HG02798 (cell line): ENCODE measurements at regions not wholly inside any gene's neighbourhood (a gene's known extent, or its start where the extent isn't known, plus 50 kb on each side); places are given as distances from the start of the nearest gene placed in this dataset.

Experiments used
- ATAC-seq: cut with Tn5 transposase; IDR thresholded peaks from one replicate; pipeline ENCODE4 v1.9.1; 2021; ENCODE audit warnings: mild to moderate bottlenecking; ENCODE audit not compliant: unreplicated experiment, poor library complexity

DNA sequence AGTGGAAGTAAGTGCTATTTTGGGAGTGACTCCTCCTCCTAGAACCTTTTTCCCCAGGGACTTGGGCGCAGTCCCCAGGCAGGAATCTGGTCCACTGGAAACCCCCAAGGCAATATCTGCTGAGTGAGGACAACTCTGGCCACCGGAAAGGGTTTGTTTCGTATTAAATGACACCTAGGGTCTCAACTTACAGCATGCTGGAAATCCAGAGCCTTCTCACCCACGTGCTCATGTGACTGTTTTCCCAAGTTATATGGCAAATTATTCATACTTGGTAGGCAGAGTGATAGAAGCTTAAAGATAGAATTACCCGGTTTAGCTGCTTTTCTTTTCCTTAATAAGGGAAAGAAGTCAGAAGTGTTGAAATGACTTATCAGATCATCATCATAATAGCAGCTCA, 436.9 kb upstream of the SPRED2 start:
- ATAC-seq, result no peak

DNA sequence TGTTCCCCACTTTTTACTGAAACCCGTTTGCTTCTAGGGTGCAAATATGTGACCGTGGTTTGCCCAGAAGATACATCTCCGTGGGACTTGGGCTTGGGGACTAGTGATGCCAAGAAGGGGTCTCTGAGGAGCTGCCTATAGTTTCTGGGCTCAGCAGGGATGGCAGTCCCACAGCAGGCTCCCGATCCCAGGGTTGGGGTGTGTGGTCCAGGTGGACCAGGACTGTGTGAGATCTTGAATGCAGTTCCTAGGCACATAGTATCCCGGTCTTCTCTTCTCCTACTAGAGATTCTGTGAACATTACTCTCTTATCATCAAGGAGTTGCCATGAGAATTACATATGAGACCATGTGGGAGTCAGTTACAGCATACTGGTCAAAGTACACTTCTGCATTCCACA, 435.8 kb upstream of the SPRED2 start:
- ATAC-seq, result no peak

DNA sequence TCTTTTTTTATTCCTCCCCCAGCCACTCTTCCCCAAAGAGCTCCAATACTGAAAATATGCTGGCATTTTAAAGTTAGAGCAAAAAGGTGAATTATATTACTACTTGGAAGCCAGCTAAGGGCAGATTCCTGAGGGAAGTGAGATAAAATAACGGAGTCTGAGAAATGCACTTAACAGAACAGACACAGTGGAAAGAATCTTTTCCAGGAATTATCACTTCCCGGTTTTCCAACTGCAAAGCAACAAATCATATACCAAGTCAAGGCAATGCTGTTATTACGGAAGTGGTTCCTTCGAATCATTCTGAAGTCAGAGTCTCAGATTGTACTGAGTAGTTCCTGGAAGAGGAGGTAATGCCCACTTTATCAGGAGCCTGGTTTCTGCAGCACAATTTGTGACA, 435.0 kb upstream of the SPRED2 start:
- ATAC-seq, result no peak

DNA sequence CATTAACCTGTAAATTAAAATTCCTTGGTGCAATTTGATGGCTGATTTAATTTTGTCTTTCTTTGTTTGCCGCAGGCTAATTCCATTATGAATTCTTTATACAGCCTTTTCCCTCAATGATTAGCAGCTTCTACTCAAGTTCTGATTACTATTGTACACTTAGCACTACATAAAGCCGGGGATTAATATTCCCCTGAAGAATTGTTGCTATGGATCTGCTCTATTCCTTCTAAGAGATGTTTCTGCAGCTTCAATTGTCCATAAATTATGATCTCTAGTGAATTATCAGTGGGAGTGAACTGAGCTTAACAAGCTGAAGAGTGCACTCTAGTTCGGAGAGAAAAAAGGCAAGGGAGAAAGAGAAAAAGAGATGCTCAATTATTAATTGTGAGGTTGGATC, 433.7 kb upstream of the SPRED2 start:
- no peak for ATAC-seq

DNA sequence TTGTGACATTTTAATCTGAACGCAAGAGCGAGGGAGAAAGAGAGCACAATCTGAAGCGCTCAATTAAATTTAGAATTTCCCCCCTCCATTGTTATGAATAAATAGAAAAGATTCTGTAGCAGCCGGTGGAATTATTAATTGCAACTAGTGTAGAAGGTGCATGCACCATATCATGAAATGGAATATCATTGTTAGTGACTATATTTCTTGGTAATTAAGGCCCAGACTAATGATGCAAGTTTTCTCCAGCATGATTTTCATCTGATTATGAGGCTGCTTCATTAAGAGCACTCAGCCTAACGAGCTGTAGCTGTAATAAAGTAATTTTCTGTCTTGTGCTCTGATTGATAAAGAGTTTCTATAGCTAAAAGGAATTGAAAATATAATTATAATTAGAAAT, 432.2 kb upstream of the SPRED2 start:
- ATAC-seq, result no peak

DNA sequence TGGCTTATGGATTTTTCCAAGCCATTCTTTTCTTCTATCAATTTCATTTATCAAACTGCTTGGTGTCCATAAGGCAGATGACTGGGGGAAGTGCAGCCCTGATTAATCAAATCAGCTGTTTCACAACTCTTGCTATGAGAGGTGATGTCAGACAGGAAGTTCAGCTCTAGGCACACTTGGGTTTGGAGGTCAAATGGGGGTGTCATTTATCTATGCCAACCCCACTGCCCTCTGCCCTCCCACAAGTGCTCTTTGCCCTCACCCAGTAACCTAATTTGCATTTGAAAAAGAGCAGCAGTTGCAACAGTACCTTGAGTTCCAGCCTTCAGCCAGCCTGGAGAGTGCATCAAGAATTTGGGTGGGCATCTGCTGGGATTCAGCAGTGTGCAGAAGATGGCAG, 431.3 kb upstream of the SPRED2 start:
- no peak for ATAC-seq

DNA sequence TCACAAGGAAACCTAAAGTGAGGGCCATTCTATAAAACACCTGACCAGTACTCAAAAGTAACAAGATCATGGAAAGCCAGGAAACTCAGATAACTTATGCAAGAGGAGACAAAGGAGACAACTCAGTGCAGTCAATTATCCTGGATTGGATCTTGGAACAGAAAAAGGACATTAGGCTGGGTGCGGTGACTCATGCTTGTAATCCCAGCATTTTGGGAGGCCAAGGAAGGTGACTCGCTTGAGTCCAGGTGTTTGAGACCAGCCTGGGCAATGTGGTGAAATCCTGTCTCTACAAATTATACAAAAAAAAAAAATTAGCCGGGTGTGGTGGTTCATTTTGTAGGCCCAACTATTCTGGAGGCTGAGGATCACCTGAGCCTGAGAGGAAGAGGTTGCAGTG, 424.5 kb upstream of the SPRED2 start:
- no peak for ATAC-seq

DNA sequence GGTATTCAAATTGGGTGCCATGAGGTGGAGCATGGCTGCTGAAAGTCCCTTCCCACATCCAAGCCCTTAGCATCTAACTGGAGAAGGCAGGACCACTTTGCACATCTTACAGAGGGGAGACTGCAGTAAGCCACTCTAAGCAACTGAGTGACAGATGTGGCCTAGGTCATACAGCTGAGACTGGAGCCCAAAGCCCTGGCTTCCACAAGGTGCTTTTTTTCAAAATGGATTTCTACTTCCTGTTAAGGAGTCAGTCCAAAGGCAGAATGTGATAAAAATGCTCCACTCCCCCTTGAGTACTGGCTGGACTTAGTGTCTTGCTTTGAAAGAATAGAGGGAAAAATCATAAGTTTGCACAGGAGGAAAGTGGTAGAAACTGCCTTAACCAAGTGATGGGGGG, 424.0 kb upstream of the SPRED2 start:
- ATAC-seq, result no peak

DNA sequence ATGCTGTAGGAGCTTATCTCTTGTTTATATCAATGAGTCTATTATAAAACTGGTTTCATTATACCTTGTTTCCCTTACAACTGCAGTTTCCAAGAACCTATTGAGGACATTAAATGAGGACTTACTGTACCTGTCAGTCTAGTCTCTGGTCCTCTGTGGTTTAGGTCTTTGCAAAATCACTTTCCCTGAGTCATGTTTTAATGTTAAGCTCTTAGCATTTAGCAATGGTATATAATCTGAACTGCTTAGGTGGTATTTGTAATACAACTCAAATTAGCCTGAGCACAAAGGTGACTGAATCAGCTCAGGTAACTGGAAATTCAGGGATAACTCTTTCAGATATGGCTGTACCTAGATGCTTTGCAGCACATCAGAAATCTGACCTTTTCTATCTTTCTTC, 418.3 kb upstream of the SPRED2 start:
- ATAC-seq, result no peak

DNA sequence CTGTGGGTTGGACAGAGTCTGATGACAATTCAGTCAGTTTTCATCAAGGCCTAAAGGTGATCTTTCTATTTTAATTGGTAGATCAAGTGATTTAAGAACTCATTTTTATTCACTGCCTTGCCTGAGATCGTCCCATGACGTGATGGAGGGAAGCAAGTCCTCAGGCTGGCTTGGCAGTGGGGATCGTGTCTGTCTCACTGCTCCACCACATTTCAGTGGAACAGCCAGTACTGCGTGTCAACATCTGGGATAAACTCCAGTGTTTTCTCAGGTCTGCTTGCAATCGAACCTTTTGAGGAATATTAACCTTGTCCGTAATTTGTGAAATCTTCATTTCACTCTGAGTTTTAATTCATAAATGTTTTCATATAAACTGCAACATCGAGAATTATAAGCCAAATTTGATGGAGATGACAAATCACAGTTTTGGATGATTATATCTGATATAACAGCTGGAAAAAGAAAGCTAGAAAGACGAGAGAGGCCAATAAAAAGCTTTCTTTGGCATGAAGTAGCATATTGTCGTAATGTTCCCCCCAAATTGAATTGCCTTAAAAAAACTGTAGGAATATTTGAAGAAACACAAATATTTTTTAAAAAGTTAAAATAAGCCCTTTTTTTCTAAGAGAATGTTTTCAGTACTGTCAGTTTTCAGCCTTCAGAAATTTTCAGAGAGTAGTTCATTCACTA, 414.7 kb upstream of the SPRED2 start:
- no peak for ATAC-seq

DNA sequence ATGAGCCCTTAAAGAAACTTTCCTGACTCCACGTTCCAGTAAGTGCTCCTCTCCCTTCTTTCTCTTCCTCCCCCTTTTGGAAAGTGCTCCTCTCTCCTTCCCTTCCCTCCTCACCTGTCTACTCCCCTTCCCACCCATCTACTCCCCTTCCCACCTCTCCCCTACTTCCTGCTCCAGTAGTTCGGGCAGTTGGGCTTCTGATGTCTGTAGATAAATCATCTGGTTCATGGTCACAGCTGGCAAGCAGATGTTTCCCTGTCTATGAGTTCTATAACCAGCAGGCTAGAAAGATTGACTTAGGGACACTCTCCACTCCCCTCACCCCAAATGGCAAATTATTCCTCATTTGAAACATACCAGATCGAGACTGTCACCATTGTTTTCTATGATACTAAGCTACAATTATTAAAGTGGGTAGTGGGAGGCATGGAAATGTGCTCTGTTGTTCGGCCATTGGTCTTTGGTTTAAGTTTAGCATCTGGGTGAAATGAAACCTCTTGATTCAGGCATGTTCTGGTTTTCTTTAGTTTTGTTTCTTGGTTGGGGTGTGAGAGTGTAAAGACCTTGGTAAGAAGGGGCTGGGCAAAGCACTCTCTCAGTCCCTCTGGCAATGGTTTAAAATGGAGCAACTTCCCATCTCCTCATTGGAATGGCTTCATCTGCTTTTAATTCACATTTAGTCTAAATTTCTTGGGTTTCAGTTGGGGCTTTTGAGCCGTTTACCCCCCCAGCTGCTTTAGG, 413.2 kb upstream of the SPRED2 start:
- ATAC-seq, result no peak

DNA sequence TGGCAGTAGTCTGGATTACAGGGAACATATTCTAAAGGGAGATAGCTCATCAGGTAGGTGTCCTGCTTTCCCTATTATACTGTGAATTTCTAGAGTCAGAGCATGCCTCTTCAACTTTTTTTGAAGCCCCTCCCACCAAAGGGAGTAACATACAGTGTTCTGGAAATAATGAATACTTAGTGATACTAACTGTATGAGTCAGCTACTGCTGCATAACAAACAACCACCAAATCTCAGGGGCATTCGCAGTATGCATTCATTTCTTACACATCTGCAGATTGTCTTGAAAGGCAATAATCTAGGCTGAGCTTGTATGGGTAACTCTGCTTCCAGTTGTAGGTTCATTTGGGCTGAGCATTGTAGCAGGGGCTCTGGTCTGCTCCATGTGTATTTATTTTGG, 409.7 kb upstream of the SPRED2 start:
- no peak for ATAC-seq

DNA sequence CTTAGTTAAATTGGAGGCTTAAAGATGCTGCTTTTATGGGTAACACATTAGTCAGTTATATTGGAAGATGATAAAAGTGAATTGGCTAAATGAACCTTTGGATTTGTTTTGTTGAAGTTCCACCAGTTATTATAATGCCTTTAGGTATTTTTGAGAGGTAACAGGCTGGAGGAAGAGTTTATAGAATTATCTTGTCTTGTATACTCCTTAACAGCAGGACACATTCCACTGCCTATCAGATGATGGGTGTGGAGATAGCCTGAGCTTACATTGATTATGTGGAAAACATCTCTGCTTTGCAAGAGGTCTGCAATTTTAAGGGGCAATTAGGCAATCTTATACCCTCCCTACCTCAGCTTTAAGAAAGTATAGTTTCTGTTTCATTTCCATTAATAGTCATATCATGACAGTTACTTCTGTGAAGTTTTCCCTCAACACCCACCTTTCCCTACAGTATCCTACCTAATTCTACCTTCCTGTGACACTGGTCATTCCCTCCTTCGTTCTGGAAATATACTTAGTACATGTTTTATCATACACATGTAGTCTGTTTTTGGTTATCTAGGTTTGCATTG, 403.7 kb upstream of the SPRED2 start:
- ATAC-seq, result no peak

DNA sequence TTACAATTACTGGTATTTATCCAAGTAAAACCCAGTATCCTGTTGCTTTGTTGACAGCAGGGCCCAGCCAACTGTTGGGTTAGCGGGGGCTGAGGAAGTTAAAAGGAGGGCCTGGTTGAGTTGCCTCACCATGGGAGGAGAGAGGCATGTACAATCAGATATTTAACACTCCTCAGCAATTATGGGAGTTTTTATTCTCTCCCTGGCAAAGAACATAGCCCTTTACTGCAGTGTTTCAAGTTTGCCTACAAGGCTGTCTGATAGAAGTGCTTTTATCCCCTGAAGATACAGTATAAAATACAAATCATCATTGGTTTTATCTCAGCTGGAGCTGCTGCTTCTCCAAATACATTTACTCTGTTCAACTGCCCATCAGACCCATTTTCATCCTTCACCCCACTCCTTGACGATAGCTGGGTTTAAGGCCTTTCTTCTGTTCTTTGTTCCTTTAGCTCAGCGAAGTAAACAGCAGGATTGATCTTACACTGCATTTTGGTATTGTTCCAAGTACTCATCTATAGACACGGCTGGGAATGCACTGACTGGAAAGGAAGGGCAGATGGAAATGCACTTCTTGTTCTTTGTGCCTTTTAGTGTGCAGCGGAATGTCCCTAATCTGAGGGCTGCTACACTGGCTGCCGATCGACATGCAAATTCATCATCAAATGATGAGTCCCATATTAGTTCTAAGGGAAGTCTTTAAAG, 402.5 kb upstream of the SPRED2 start:
- ATAC-seq, result no peak

DNA sequence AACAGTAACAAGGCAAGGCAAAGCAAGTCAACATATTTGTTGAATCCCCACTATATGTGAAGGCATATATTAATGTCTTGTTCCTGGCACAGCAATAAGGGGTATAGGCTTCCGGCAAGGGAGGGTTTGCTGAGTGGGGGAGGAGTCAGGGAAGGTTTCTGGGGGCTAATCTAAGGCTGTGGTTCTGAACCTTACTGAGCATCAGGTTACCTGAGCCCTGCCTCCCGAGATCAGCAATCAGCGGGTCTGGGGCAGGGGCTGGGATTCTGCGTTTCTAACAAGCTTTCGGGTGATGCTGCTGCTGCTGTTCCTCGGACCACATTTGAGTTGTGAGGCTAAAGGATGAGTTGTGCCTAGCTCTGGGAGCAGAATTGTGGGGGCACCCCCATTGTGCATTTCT, 401.7 kb upstream of the SPRED2 start:
- ATAC-seq, result no peak

DNA sequence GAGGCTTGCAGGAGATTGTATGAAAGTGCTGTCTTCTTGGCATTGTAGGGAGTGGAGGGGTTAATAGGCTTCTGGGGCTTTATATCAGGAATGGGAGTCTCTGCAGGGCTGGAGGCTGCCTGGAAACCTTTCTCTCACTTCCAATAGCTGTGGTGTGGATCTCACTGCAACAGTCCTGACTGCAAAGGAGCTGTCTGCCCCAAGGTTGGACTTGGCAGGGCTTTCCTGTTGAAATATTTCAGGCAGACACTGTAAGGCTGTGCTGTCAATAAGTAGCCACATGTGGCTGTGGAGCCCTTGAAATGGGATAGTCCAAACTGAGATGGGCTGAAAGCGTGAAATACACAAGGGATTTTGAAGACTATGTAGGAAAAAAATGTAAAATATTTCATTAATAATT, 399.1 kb upstream of the SPRED2 start:
- ATAC-seq, result no peak

DNA sequence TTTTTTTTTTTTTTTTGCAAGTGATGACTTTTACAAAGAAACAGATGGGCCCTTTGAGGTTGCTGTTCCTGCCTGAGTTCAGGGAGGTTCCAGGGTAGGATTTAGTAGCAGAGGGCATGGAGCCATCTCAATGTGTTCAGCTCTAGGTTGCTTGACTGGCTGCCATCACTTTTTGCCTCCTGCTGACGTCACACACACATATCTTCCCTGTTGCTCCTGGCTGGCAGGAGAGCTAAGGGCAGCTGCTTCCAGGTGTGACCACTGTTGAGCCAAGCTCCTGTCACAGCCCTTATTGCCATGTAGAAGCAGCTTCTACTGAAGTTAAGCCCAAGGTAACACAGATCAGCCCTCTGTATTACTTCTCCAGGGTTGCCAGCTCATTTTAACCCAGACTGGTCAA, 394.2 kb upstream of the SPRED2 start:
- no peak for ATAC-seq

DNA sequence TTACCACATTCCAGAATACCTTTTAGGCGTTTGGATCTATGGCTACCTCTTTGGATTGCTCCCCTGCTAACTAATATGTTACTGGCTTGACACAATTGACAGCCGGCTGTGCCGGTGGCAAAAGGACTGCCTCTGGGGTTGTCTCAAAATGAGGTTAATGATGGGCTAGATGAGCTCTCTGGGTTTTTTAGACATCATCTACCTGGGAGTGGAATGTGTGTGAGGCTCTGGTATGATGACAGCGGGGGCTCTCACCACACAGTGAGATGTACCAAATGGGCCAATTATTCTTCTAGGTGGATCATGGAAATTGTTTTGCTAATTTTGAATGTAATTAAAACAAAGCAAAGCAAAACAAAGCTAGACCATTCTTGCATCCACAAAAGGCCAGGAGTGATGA, 391.1 kb upstream of the SPRED2 start:
- no peak for ATAC-seq

DNA sequence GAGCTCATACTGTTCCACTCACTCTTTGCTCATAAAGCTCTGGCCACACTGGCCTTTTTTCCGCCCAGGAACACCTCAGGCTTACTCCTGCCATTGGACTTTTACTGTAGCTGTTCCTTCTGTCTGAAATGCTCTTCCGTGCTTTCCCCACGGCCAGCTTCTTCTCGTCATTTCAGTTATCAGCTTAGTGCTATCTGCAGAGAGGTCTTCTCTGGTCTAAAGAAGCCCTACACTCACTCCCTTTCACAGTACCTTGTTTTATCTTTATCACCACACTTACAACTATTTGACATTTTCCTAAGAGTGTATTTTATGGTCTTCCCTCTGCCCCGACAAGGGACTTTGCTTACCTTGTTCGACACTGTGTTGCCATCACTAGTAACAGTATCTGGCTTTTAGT, 388.1 kb upstream of the SPRED2 start:
- ATAC-seq, result no peak

DNA sequence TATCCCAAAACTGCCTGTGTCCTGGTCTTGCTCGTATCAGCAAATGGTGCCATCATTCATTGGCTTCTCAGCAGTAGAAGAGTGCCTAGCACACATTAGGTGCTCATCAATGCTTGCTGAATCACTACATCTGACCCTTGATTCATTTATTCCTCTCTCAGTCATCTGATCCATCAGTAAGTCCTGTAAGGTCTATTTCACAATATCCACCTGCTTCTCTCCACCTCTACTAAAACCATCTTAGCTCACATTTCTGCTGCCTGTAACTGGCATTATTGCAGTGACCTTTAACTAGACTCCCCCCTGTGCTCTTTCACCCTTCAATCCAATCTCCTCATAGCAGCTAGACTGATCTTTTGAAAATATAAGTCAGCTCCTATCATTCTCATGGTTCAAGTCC, 387.6 kb upstream of the SPRED2 start:
- no peak for ATAC-seq

DNA sequence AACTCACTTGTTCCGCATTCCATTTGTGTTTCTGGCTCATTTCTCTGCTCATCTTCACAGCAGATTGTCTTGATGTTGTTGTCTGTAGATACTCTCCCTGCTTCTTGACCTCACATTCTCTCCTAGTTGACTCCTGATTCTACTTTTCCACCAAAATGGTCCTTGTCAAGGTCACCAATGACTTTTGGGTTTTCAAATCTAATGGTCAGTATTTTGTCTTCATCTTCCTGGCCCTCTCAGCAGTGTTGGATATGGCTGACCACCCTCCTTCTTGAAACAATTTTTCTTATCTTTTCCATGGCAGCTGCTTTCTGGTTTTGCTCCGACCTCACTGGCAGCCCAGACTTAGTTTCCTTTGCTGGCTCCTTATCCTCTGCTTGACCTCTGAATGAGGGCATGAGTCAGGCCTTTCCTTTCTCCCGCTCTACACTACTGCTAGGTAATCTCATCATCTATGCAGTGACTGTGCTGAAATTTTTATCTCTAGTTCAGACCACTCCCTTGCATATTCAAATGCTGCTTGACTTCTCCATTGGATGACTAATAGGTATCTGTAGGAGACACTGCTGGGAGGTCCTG, 386.6 kb upstream of the SPRED2 start:
- no peak for ATAC-seq
